GM19468 (cell line): ENCODE measurements at regions not wholly inside any gene's neighbourhood (a gene's known extent, or its start where the extent isn't known, plus 50 kb on each side); places are given as distances from the start of the nearest gene placed in this dataset.

ENCODE experiments used
- ATAC-seq: cut with Tn5 transposase; IDR thresholded peaks from one replicate; pipeline ENCODE4 v1.9.1; 2021; ENCODE audit warnings: mild to moderate bottlenecking, moderate library complexity, moderate number of reproducible peaks; ENCODE audit not compliant: unreplicated experiment; ENCODE audit errors: extremely low read depth

- ATAC-seq: no peak
Measured at GRCh38 chr21:25292396-25292795, 314.9 kb downstream of the MRPL39 start.

- ATAC-seq: no peak
Measured at GRCh38 chr21:25283720-25284119, 323.6 kb downstream of the MRPL39 start.

GRCh38 chr21:25281134-25281533 is 326.1 kb downstream of the MRPL39 start:
- no peak for ATAC-seq

GRCh38 chr21:25280061-25280460 is 327.2 kb downstream of the MRPL39 start:
- ATAC-seq: no peak

GRCh38 chr21:25273959-25274358 is 333.3 kb downstream of the MRPL39 start:
- ATAC-seq: no peak

GRCh38 chr21:25254491-25255174 is 352.6 kb downstream of the MRPL39 start:
- no peak for ATAC-seq

GRCh38 chr21:25246546-25246945 is 360.7 kb downstream of the MRPL39 start:
- ATAC-seq: no peak

- no peak for ATAC-seq
Measured at GRCh38 chr21:25244735-25245134, 362.5 kb downstream of the MRPL39 start.

- no peak for ATAC-seq
Measured at GRCh38 chr21:25243808-25244207, 363.5 kb downstream of the MRPL39 start.

GRCh38 chr21:25240974-25241373 is 366.3 kb downstream of the MRPL39 start:
- ATAC-seq: no peak

GRCh38 chr21:25234857-25235801 is 372.2 kb downstream of the MRPL39 start:
- ATAC-seq: peak; percentile 71

- ATAC-seq: no peak
Measured at GRCh38 chr21:25220954-25221353, 386.3 kb downstream of the MRPL39 start.

GRCh38 chr21:25220169-25220568 is 387.1 kb downstream of the MRPL39 start:
- no peak for ATAC-seq

GRCh38 chr21:25215698-25216384 is 391.4 kb downstream of the MRPL39 start:
- peak; percentile 91 for ATAC-seq

GRCh38 chr21:25214676-25215075 is 392.6 kb downstream of the MRPL39 start:
- no peak for ATAC-seq

- no peak for ATAC-seq
Measured at GRCh38 chr21:25199944-25200343, 407.3 kb downstream of the MRPL39 start.

GRCh38 chr21:25191141-25191540 is 416.1 kb downstream of the MRPL39 start:
- no peak for ATAC-seq

- ATAC-seq: no peak
Measured at GRCh38 chr21:25189497-25189896, 417.8 kb downstream of the MRPL39 start.

GRCh38 chr21:25188677-25189079 is 418.6 kb downstream of the MRPL39 start:
- ATAC-seq: peak; percentile 62

- no peak for ATAC-seq
Measured at GRCh38 chr21:25186273-25186672, 421.0 kb downstream of the MRPL39 start.

- no peak for ATAC-seq
Measured at GRCh38 chr21:25183577-25183976, 423.7 kb downstream of the MRPL39 start.
